Gastrocnemius medialis (tissue), 4 donors: ENCODE measurements at regions not wholly inside any gene's neighbourhood (a gene's known extent, or its start where the extent isn't known, plus 50 kb on each side); places are given as distances from the start of the nearest gene placed in this dataset.

Source experiments
- POLR2A ChIP-seq, 2 donors: fragments of 450-650 bp; IDR thresholded peaks; one replicate each; pipeline ENCODE4 v1.6.1; 2017; ENCODE audit warnings: antibody characterized with exemption in 2 of 2, mild to moderate bottlenecking in 2 of 2, moderate library complexity in 2 of 2
- TF ChIP-seq, protein P1 (sequence below), 5 experiments: fragments of 450-650 bp in 3 of 5; fragments of 200-600 bp in 2 of 5; sonication (generic) in 2 of 5; IDR thresholded peaks in 4 of 5; conservative IDR thresholded peaks in 1 of 5; 1 replicate in 4 of 5; 2 replicates in 1 of 5; pipeline ENCODE4 v1.5.1; 2016 to 2019; ENCODE audit warnings: antibody characterized with exemption in 5 of 5, mild to moderate bottlenecking in 3 of 5, moderate library complexity in 3 of 5

DNA sequence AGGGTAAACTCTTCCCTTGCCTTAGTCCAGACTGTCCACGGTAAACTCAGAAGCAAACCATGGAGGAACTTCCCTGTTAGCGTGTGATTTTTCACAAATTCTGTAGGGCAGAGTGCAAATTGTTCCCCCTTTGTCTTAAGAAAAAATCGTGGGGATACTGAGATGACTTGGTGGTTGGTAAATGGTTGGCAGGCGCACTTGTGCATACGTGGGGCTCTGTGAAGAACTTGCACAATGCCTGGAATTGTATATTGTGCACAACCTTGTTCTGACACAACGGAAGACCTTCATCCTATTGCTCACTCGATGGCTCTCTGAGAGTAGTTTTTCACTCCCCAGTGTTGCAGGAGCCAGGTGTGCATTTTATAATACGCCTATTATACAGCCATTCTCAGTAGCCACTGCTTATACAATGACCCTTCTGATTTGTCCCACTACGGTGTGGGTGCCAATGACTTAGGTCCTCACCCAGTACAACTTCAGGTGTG lies 150.0 kb downstream of the SPRY1 start:
- TF ChIP-seq, protein P1, sequence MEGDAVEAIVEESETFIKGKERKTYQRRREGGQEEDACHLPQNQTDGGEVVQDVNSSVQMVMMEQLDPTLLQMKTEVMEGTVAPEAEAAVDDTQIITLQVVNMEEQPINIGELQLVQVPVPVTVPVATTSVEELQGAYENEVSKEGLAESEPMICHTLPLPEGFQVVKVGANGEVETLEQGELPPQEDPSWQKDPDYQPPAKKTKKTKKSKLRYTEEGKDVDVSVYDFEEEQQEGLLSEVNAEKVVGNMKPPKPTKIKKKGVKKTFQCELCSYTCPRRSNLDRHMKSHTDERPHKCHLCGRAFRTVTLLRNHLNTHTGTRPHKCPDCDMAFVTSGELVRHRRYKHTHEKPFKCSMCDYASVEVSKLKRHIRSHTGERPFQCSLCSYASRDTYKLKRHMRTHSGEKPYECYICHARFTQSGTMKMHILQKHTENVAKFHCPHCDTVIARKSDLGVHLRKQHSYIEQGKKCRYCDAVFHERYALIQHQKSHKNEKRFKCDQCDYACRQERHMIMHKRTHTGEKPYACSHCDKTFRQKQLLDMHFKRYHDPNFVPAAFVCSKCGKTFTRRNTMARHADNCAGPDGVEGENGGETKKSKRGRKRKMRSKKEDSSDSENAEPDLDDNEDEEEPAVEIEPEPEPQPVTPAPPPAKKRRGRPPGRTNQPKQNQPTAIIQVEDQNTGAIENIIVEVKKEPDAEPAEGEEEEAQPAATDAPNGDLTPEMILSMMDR (IDR thresholded peaks at IDR 0.05 in 4 of 5, conservative IDR thresholded peaks at IDR 0.05 in 1 of 5), result no peak
- no peak for TF ChIP-seq POLR2A (IDR thresholded peaks at IDR 0.05)
